IPS-18c (cell line): ENCODE measurements at regions not wholly inside any gene's neighbourhood (a gene's known extent, or its start where the extent isn't known, plus 50 kb on each side); places are given as distances from the start of the nearest gene placed in this dataset.

Source experiments
- H3K4me3 ChIP-seq: 2 replicates; pipeline ENCODE4 v1.7.0; 2013; ENCODE audit warnings: low read depth, mild to moderate bottlenecking, low read length, moderate library complexity; ENCODE audit not compliant: insufficient read depth
- H3K9me3 ChIP-seq: one replicate; pipeline ENCODE4 v1.6.1; 2013; ENCODE audit warnings: mild to moderate bottlenecking, low read length, moderate library complexity; ENCODE audit not compliant: control insufficient read depth, insufficient read depth

- Histone ChIP-seq H3K9me3 (peaks cover 5% of the 10 kb centered on the region), H3K4me3 (no peak overlapping the region)
Measured at GRCh38 chr5:89030798-89031197, 147.8 kb upstream of the MEF2C start.

GRCh38 chr5:89028595-89029285 lies 145.8 kb upstream of the MEF2C start:
- H3K9me3 ChIP-seq = peaks cover 5% of the 10 kb centered on the region
- H3K4me3 ChIP-seq = no peak overlapping the region

- Histone ChIP-seq H3K9me3 (peaks cover 5% of the 10 kb centered on the region), H3K4me3 (no peak overlapping the region)
Measured at GRCh38 chr5:89024045-89024444, 141.1 kb upstream of the MEF2C start.

GRCh38 chr5:89020926-89021610 lies 138.1 kb upstream of the MEF2C start:
- no peaks in the 10 kb centered on the region for H3K9me3 ChIP-seq
- H3K4me3 ChIP-seq = no peak overlapping the region

GRCh38 chr5:89016741-89017303 lies 133.8 kb upstream of the MEF2C start:
- Histone ChIP-seq H3K4me3 (no peak overlapping the region), H3K9me3 (no peaks in the 10 kb centered on the region)

GRCh38 chr5:89015409-89015808 lies 132.4 kb upstream of the MEF2C start:
- Histone ChIP-seq H3K4me3 (no peak overlapping the region), H3K9me3 (no peaks in the 10 kb centered on the region)

GRCh38 chr5:89011778-89012711 lies 129.1 kb upstream of the MEF2C start:
- Histone ChIP-seq H3K4me3 (no peak overlapping the region), H3K9me3 (no peaks in the 10 kb centered on the region)

GRCh38 chr5:89010512-89010911 lies 127.5 kb upstream of the MEF2C start:
- Histone ChIP-seq H3K4me3 (no peak overlapping the region), H3K9me3 (no peaks in the 10 kb centered on the region)

- H3K4me3 ChIP-seq = no peak overlapping the region
- no peaks in the 10 kb centered on the region for H3K9me3 ChIP-seq
Measured at GRCh38 chr5:89008291-89008690, 125.3 kb upstream of the MEF2C start.

- Histone ChIP-seq H3K9me3 (no peaks in the 10 kb centered on the region), H3K4me3 (no peak overlapping the region)
Measured at GRCh38 chr5:89005990-89006389, 123.0 kb upstream of the MEF2C start.

GRCh38 chr5:89004379-89004778 lies 121.4 kb upstream of the MEF2C start:
- H3K4me3 ChIP-seq = no peak overlapping the region
- no peaks in the 10 kb centered on the region for H3K9me3 ChIP-seq

GRCh38 chr5:89003563-89004036 lies 120.6 kb upstream of the MEF2C start:
- H3K4me3 ChIP-seq = no peak overlapping the region
- H3K9me3 ChIP-seq = no peaks in the 10 kb centered on the region

GRCh38 chr5:88999853-89000252 lies 116.9 kb upstream of the MEF2C start:
- H3K4me3 ChIP-seq = no peak overlapping the region
- H3K9me3 ChIP-seq = no peaks in the 10 kb centered on the region

- no peak overlapping the region for H3K4me3 ChIP-seq
- H3K9me3 ChIP-seq = no peaks in the 10 kb centered on the region
Measured at GRCh38 chr5:88997937-88998336, 115.0 kb upstream of the MEF2C start.

GRCh38 chr5:88984040-88984439 lies 101.1 kb upstream of the MEF2C start:
- Histone ChIP-seq H3K9me3 (no peaks in the 10 kb centered on the region), H3K4me3 (no peak overlapping the region)

GRCh38 chr5:88979726-88980125 lies 96.7 kb upstream of the MEF2C start:
- H3K4me3 ChIP-seq = no peak overlapping the region

GRCh38 chr5:88979244-88979643 lies 96.3 kb upstream of the MEF2C start:
- H3K4me3 ChIP-seq = no peak overlapping the region
- H3K9me3 ChIP-seq = no peaks in the 10 kb centered on the region

More at GRCh38 chr5:88979726-88980125, 96.7 kb upstream of the MEF2C start:
- H3K9me3 ChIP-seq = no peaks in the 10 kb centered on the region
